Endothelial cell of umbilical vein (primary cell): ENCODE measurements at regions not wholly inside any gene's neighbourhood (a gene's known extent, or its start where the extent isn't known, plus 50 kb on each side); places are given as distances from the start of the nearest gene placed in this dataset.

ENCODE experiments used
- BruUV-seq: library from RNA; stranded (reverse); fragments of 400-500 nt; replicated peaks from 2 replicates; lab custom pipeline; 2021; lab: Mats Ljungman, UMichigan
- CTCF ChIA-PET: fragments of 300-600, 350-600 bp; sonication (Branson Sonifier 250); formaldehyde crosslinking; loops from one replicate; lab custom pipeline; 2021; ENCODE audit warnings: antibody characterized with exemption, inconsistent platforms; lab: Charles Lee
- POLR2A ChIA-PET: fragments of 300-600, 350-600 bp; sonication (Branson Sonifier 250); formaldehyde crosslinking; loops from one replicate; lab custom pipeline; 2021; ENCODE audit warnings: antibody characterized with exemption, inconsistent platforms; lab: Charles Lee
- DNase-seq: peaks from one replicate; pipeline ENCODE4 v3.0.0-alpha.2; 2011; ENCODE audit warnings: low read depth, low spot score
- FAIRE-seq: peaks from 2 replicates; lab custom pipeline; 2011; peaks lifted over from hg19 to GRCh38; lab: Jason Lieb, UNC
- H2AFZ ChIP-seq: 2 replicates; pipeline ENCODE4 v1.6.0; 2012; ENCODE audit warnings: low read depth, low read length, control low read depth, inconsistent platforms
- H3K27ac ChIP-seq: 2 replicates; pipeline ENCODE4 v1.5.1; 2011; ENCODE audit warnings: low read depth, mild to moderate bottlenecking, control low read depth, low read length, moderate library complexity; ENCODE audit not compliant: insufficient read depth
- H3K27me3 ChIP-seq, 2 experiments: 2 replicates each; pipeline versions ENCODE4 v1.6.0 to v1.6.1; 2011; ENCODE audit warnings: low read length in 2 of 2, mixed read lengths in 1 of 2; ENCODE audit not compliant: control insufficient read depth in 2 of 2, insufficient read depth in 2 of 2
- H3K36me3 ChIP-seq, 2 experiments: 2 replicates in 1 of 2; 3 replicates in 1 of 2; pipeline ENCODE4 v1.5.1; 2011; ENCODE audit warnings: low read length in 2 of 2, mild to moderate bottlenecking in 1 of 2, moderate library complexity in 1 of 2; ENCODE audit not compliant: control insufficient read depth in 2 of 2, insufficient read depth in 2 of 2; ENCODE audit errors: extremely low read depth in 1 of 2
- H3K4me1 ChIP-seq: 3 replicates; pipeline ENCODE4 v1.5.1; 2011; ENCODE audit warnings: mild to moderate bottlenecking, low read length; ENCODE audit not compliant: control insufficient read depth, insufficient read depth; ENCODE audit errors: extremely low read depth
- H3K4me2 ChIP-seq: 2 replicates; pipeline ENCODE4 v1.6.1; 2011; ENCODE audit warnings: low read length, control low read depth, mixed read lengths; ENCODE audit not compliant: insufficient read depth
- H3K4me3 ChIP-seq, 3 experiments: fragments of 200-600 bp in 1 of 3; sonication (generic), shearing (Covaris generic) in 1 of 3; replicated peaks in 1 of 3; 2 replicates each; pipeline ENCODE4 v1.5.1; 2011 to 2016; ENCODE audit warnings: control low read depth in 3 of 3, low read length in 3 of 3, mild to moderate bottlenecking in 2 of 3, inconsistent platforms in 1 of 3, low read depth in 1 of 3, moderate library complexity in 1 of 3; ENCODE audit not compliant: insufficient read depth in 1 of 3
- H3K79me2 ChIP-seq: 2 replicates; pipeline ENCODE4 v1.6.0; 2012; ENCODE audit warnings: low read length, inconsistent platforms; ENCODE audit not compliant: control insufficient read depth, insufficient read depth
- H3K9ac ChIP-seq: replicated peaks from 2 replicates; pipeline ENCODE3; 2011; ENCODE audit warnings: low read length, control low read depth; ENCODE audit not compliant: insufficient read depth; ENCODE audit errors: extremely low read depth
- H3K9me1 ChIP-seq: replicated peaks from 3 replicates; pipeline ENCODE4 v1.6.0; 2011; ENCODE audit warnings: mild to moderate bottlenecking, low read length; ENCODE audit not compliant: control insufficient read depth, insufficient read depth; ENCODE audit errors: extremely low read depth
- H3K9me3 ChIP-seq: replicated peaks from 2 replicates; pipeline ENCODE4 v1.5.1; 2012; ENCODE audit warnings: low read length, inconsistent platforms; ENCODE audit not compliant: control insufficient read depth, insufficient read depth
- H4K20me1 ChIP-seq: replicated peaks from 2 replicates; pipeline ENCODE3; 2011; ENCODE audit warnings: mild to moderate bottlenecking, low read length; ENCODE audit not compliant: control insufficient read depth, insufficient read depth; ENCODE audit errors: extremely low read depth
- CTCF ChIP-seq, 2 donors: IDR thresholded peaks; 1 replicate in 1 of 2; 2 replicates in 1 of 2; pipeline ENCODE4 v1.5.1; 2011; ENCODE audit warnings: low read length in 2 of 2, mild to moderate bottlenecking in 2 of 2, moderate library complexity in 2 of 2, control low read depth in 1 of 2, inconsistent platforms in 1 of 2, low read depth in 1 of 2; ENCODE audit not compliant: insufficient read depth in 1 of 2; ENCODE audit errors: extremely low read depth in 1 of 2
- EZH2 ChIP-seq: IDR thresholded peaks from 2 replicates; pipeline ENCODE4 v1.6.1; 2012; ENCODE audit warnings: borderline replicate concordance, low read depth, mild to moderate bottlenecking, moderate library complexity, low read length, inconsistent platforms; ENCODE audit not compliant: severe bottlenecking
- FOS ChIP-seq: IDR thresholded peaks from 2 replicates; pipeline ENCODE4 v1.6.1; 2011; ENCODE audit warnings: mild to moderate bottlenecking, low read length, moderate library complexity, borderline replicate concordance; ENCODE audit not compliant: insufficient read depth
- GATA2 ChIP-seq: IDR thresholded peaks from 2 replicates; pipeline ENCODE4 v1.7.0; 2011; ENCODE audit warnings: low read depth, mild to moderate bottlenecking, moderate library complexity, mixed read lengths, low read length; ENCODE audit not compliant: insufficient read length, insufficient read depth
- JUN ChIP-seq: IDR thresholded peaks from 2 replicates; pipeline ENCODE4 v1.6.1; 2011; ENCODE audit warnings: borderline replicate concordance, low read depth; ENCODE audit not compliant: insufficient read length, insufficient read depth
- MAX ChIP-seq: IDR thresholded peaks from 2 replicates; pipeline ENCODE4 v1.6.1; 2011; ENCODE audit not compliant: insufficient read depth, insufficient read length
- MYC ChIP-seq: IDR thresholded peaks from one replicate; pipeline ENCODE4 v1.6.1; 2011; ENCODE audit warnings: mild to moderate bottlenecking, low read depth, low read length
- POLR2A ChIP-seq: IDR thresholded peaks from 2 replicates; pipeline ENCODE4 v1.6.1; 2012; ENCODE audit warnings: low read depth, mild to moderate bottlenecking, control low read depth, low read length
- POLR2AphosphoS5 ChIP-seq: IDR thresholded peaks from 2 replicates; pipeline ENCODE4 v1.6.1; 2012; ENCODE audit warnings: low read depth, mild to moderate bottlenecking, control low read depth, low read length, moderate library complexity; ENCODE audit not compliant: insufficient read depth
- dilution Hi-C: fragments of 300-500 bp; cut with MboI; formaldehyde crosslinking; loops from one replicate; pipeline ENCODE4 v1.15.0; 2019; ENCODE audit warnings: low sequenced_read_pairs; ENCODE audit not compliant: extremely low pct_ligation_motif_present
- intact Hi-C: fragments of 100-400 bp; cut with micrococcal nuclease; formaldehyde crosslinking; loops from one replicate; pipeline ENCODE4 v1.10.0; 2022

- ChIA-PET CTCF (interaction anchor here (1.3 to 1.6 kb wide), 4 partner anchors 8 to 82 kb away, joined by 4 to 7 read pairs (median 4); no protein-coding TSS in a partner anchor), POLR2A (no interaction called here)
- no peak overlapping the region for H3K9ac ChIP-seq
- no peak for DNase-seq
- peaks cover 12% of the 10 kb centered on the region for H3K4me1 ChIP-seq
- BruUV-seq, result no TSS peak
- H2AFZ ChIP-seq, result no peak overlapping the region
- H3K36me3 ChIP-seq, result no peaks in the 10 kb centered on the region
- dilution Hi-C loops (no loop called here), intact Hi-C loops (no loop called here)
- H3K4me2 ChIP-seq, result no peak overlapping the region
- no peak overlapping the region for H3K27ac ChIP-seq
- no peak for FAIRE-seq
- no peaks in the 10 kb centered on the region for H3K9me3 ChIP-seq
- no peaks in the 10 kb centered on the region for H4K20me1 ChIP-seq
- H3K9me1 ChIP-seq, result no peaks in the 10 kb centered on the region
- TF ChIP-seq GATA2, result no peak
- TF ChIP-seq CTCF (IDR thresholded peaks at IDR 0.05; ENCODE audit: extremely low read depth in 1 of 2, insufficient read depth in 1 of 2, low read depth in 1 of 2, low read length in 2 of 2), result no peak
- TF ChIP-seq EZH2, result no peak
- no peak for TF ChIP-seq FOS
- TF ChIP-seq POLR2AphosphoS5, result no peak
- TF ChIP-seq POLR2A, result no peak
- H3K4me3 ChIP-seq, result no peak overlapping the region
- H3K79me2 ChIP-seq, result no peaks in the 10 kb centered on the region
- H3K27me3 ChIP-seq, result peaks cover 9% of the 10 kb centered on the region in 2 experiments
Observed at GRCh38 chr10:2920637-2921036, 146.7 kb upstream of the PFKP start.

GRCh38 chr10:2920168-2920567, 147.2 kb upstream of the PFKP start:
- intact Hi-C loops, result no loop called here
- no peak for TF ChIP-seq POLR2A
- TF ChIP-seq FOS, result no peak
- no peak for TF ChIP-seq MAX
- no peak for TF ChIP-seq CTCF (IDR thresholded peaks at IDR 0.05; ENCODE audit: extremely low read depth in 1 of 2, insufficient read depth in 1 of 2, low read depth in 1 of 2, low read length in 2 of 2)
- TF ChIP-seq GATA2, result no peak
- TF ChIP-seq EZH2, result no peak
- no peak for TF ChIP-seq JUN
- TF ChIP-seq MYC, result no peak
- TF ChIP-seq POLR2AphosphoS5, result no peak
- H3K4me3 ChIP-seq, result no peak overlapping the region
- BruUV-seq, result no TSS peak
- dilution Hi-C loops, result no loop called here
- H4K20me1 ChIP-seq, result no peaks in the 10 kb centered on the region
- FAIRE-seq (no peak), DNase-seq (no peak)
- peaks cover 9% of the 10 kb centered on the region in 2 experiments for H3K27me3 ChIP-seq
- ChIA-PET POLR2A (no interaction called here), CTCF (interaction anchor here (1.3 to 1.6 kb wide), 4 partner anchors 8 to 82 kb away, joined by 4 to 7 read pairs (median 4); no protein-coding TSS in a partner anchor)
- no peak overlapping the region for H3K4me2 ChIP-seq
- no peaks in the 10 kb centered on the region for H3K9me3 ChIP-seq
- no peak overlapping the region for H3K9ac ChIP-seq
- no peak overlapping the region for H3K27ac ChIP-seq
- no peaks in the 10 kb centered on the region for H3K9me1 ChIP-seq
- no peaks in the 10 kb centered on the region for H3K36me3 ChIP-seq
- H3K79me2 ChIP-seq, result no peaks in the 10 kb centered on the region
- H3K4me1 ChIP-seq, result peaks cover 7% of the 10 kb centered on the region
- no peak overlapping the region for H2AFZ ChIP-seq
